HT1080 (cell line): ENCODE measurements at regions not wholly inside any gene's neighbourhood (a gene's known extent, or its start where the extent isn't known, plus 50 kb on each side); places are given as distances from the start of the nearest gene placed in this dataset.

Experiments
- DNase-seq: peaks from one replicate; pipeline ENCODE4 v3.0.0-alpha.2; 2015; ENCODE audit warnings: low read depth

GRCh38 chr7:84684836-84685480, 490.4 kb upstream of the SEMA3A start:
- DNase-seq: no peak

- no peak for DNase-seq
Measured at GRCh38 chr7:84682543-84682942, 488.0 kb upstream of the SEMA3A start.

- DNase-seq: no peak
Measured at GRCh38 chr7:84678841-84679240, 484.3 kb upstream of the SEMA3A start.

GRCh38 chr7:84677117-84677732, 482.6 kb upstream of the SEMA3A start:
- no peak for DNase-seq

GRCh38 chr7:84675633-84676034, 481.0 kb upstream of the SEMA3A start:
- DNase-seq: peak; percentile 11

GRCh38 chr7:84674236-84674913, 479.8 kb upstream of the SEMA3A start:
- no peak for DNase-seq

- no peak for DNase-seq
Measured at GRCh38 chr7:84669177-84669732, 474.7 kb upstream of the SEMA3A start.

- DNase-seq: no peak
Measured at GRCh38 chr7:84668116-84668515, 473.5 kb upstream of the SEMA3A start.

GRCh38 chr7:84666651-84667050, 472.1 kb upstream of the SEMA3A start:
- DNase-seq: no peak

GRCh38 chr7:84665339-84665738, 470.8 kb upstream of the SEMA3A start:
- DNase-seq: no peak

- no peak for DNase-seq
Measured at GRCh38 chr7:84664626-84665025, 470.0 kb upstream of the SEMA3A start.

GRCh38 chr7:84663224-84663623, 468.6 kb upstream of the SEMA3A start:
- DNase-seq: no peak

- no peak for DNase-seq
Measured at GRCh38 chr7:84658286-84658685, 463.7 kb upstream of the SEMA3A start.

GRCh38 chr7:84654273-84654672, 459.7 kb upstream of the SEMA3A start:
- DNase-seq: no peak

- DNase-seq: no peak
Measured at GRCh38 chr7:84651876-84652275, 457.3 kb upstream of the SEMA3A start.

GRCh38 chr7:84647797-84648757, 453.5 kb upstream of the SEMA3A start:
- DNase-seq: peak; percentile 50

GRCh38 chr7:84642611-84643010, 448.0 kb upstream of the SEMA3A start:
- no peak for DNase-seq

GRCh38 chr7:84640637-84641036, 446.0 kb upstream of the SEMA3A start:
- no peak for DNase-seq

- DNase-seq: no peak
Measured at GRCh38 chr7:84638339-84638697, 443.7 kb upstream of the SEMA3A start.

- DNase-seq: peak; percentile 86
Measured at GRCh38 chr7:84637568-84638338, 443.2 kb upstream of the SEMA3A start.

GRCh38 chr7:84631913-84632312, 437.3 kb upstream of the SEMA3A start:
- no peak for DNase-seq
